HG02938 (cell line): ENCODE measurements at regions not wholly inside any gene's neighbourhood (a gene's known extent, or its start where the extent isn't known, plus 50 kb on each side); places are given as distances from the start of the nearest gene placed in this dataset.
"Not testable (repeated sequence)": the region's sequence is repeated elsewhere in the genome, so short reads cannot be mapped to it uniquely, and the experiment has no call there.

Source experiments
- ATAC-seq: cut with Tn5 transposase; IDR thresholded peaks from one replicate; pipeline ENCODE4 v1.9.1; 2021; ENCODE audit warnings: mild to moderate bottlenecking, moderate library complexity; ENCODE audit not compliant: unreplicated experiment

DNA sequence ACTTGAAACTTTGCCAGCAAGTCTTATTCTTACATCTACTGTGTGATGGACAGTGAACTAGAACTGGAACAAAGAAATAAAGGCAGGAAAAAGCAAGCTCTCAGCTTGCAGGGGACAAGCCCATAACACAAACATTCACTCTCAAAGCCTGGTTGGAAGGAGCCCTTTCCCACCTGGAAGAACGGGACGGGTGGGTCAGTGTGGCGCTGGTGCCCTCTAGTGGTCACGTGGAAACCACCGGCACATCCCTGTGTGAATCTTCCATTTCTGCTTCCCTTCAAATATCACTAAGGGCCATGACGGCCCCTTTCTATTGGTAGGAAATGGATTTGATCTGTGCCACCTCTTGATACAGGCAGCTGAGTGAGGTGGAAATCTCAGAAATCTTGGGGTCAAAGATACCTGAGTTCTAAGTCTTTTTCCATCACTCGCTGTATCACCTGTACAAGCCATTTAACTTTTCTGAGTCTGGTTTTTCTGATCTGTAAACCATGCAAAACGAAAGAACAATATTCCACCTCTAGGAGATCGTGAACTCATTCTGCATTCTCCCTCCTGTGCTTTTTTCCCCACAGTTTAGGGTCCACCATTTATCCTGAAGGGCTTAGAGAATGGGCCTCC, 211.6 kb downstream of the MSX2 start:
- no peak for ATAC-seq

DNA sequence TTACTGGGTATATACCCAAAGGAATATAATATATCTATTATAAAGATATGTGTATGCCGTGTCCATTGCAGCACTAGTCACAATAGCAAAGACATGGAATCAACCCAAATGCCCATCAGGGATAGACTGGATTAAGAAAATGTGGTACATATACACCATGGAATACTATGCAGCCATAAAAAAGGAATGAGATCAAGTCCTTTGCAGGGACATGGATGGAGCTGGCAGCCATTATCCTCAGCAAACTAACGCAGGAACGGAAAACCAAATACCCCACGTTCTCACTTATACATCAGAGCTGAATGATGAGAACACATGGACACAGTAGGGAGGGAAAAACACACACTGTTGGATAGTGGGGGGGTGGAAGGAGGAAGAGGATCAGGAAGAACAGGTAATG, 206.7 kb downstream of the MSX2 start:
- not testable (repeated sequence) for ATAC-seq

DNA sequence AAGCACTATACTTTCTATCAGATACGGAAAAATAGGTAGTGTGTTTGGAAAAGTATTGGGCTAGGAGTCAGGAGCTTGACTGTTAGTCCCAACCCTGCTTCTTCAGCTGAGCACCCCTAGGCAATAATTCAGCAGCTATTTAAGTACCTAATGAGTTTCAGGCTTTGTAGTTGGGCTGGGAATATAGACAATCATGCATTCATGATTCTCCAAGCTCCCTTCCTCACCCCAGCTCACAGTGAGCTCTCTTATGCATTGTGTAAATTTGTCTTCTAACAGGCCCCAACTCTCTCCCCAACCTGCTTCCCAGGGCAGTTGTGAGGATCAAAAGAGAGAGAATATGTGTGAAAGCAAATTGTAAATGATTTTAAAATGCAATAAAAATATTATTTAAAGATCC, 201.2 kb downstream of the MSX2 start:
- no peak for ATAC-seq

DNA sequence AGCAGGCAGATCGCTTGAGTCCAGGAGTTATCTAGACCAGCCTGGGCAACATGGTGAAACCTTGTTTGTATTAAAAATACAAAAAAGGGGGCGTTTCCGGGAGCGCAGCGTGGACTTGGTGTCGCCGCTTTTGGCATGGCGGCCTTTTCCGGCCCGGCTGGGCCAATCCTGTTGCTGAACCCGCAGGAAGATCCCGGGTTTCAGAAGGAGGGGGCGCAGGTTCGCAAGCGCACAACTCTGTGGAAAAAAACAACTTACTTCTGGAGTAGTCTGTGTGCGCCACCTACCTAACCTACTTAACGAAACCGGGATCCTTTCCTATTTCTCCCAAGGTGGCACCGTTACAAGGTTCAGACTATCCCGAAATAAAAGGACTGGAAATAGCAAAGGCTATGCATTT, 198.6 kb downstream of the MSX2 start:
- ATAC-seq = no peak

DNA sequence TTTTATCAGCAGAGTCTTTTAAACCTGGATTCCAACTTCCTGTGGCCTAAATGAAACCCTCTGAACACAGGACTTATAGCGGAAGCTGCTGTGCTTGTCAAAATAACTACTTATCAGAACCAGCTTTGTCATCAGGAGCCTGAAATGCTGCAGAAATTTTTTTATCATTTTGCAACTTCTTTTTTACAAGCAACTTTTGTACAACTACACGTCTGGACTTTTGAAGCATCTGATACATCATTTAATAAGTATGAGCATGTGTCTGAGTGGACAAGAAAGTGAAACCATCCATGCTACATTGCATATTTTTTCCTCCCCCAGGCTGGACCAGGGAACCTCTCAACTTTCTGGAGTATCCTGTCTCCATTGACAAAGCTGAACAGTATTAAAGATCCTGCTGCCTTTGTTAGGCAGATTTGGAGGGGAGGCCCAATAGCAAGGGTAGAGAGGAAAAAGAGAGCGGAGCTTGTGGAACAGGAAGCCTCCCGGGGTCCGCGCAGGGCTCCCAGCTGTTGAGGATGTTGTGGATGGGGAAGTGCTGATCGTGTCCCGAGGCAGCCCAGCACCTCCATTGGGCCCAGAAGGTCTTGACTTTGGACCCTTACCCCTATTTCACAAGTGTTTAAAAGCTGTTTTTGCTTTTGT, 196.6 kb downstream of the MSX2 start:
- ATAC-seq = no peak

DNA sequence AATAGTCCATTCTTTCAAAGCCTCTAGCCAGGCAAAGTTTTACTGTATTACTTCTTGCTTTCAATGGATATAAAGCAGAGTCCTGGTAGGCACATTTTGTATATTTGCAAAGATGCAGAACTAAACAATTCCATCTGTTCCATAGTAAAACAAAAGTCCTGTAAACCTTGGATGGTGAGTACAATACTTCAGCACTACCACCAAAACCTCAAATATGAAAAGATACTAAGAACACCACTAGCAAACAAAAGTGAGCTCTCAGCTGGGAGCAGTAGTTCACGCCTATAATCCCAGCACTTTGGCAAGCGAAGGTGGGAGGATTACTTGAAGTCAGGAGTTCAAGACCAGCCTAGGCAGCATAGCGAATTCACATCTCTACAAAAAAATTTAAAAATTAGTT, 195.0 kb downstream of the MSX2 start:
- ATAC-seq = no peak

DNA sequence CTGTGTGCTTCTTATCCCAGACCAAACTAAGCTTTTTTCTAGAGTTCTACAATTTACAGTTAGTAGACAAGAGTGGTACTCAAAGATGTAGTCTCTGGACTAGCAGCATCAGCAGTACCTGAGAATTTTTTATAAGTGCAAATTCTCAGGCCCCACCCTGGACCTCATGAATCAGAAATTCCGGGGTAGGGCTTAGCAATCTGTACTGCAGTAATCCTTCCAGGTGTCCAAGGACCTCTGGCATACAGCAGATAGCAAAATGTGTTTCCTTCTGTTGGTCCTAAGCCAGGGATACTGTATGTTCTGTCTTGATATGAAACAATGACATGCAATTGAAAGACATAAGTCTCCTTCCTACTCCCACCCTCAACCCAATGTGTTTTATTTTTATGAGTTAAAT, 194.3 kb downstream of the MSX2 start:
- no peak for ATAC-seq

DNA sequence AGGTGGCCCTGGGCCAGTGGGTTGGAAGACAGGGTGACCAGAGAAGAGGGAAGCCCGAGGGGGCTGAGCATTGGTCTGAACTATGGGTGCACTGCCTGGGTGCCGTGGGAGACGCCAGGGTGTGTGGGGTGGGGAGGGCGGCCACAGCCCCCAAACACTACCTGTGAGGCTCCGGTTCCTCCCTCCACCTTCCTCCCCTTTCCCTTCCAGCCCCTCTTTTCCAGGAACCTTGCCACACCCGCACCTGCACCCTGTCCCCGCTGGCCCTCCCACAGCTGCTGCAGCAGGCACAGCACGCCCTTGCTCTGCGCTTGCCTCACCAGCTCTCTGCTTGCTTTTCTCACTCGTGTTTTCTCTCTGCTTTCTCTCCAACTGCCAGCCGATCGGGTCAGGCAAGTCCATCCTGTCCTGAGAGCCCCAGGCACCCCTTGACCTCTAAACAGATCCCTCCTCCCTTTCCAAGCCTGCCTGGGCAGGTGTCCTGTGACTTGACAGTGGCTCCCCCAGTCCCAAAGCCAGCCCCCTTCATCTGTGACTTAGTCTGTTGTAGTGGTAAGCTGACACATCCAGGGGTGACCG, 193.7 kb downstream of the MSX2 start:
- no peak for ATAC-seq

DNA sequence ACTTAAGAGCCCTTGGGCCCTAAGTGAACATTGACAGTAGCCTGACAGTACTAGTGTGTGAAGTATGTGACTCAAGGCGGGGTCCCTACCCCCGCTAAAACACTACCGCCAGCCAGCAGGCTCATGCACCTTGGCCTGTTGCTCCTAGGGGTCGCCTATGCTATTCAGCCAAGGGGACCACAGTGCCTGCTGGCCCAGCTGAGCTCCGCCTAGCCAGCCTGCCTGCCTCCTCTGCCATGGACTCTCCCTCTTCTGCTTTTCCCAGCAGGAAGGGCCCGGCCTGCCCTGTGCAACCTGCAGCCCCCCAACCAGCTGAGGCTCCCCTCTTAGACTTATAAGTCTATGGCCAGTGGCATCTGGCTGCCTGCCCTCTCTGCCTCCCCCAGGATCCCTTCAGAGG, 193.1 kb downstream of the MSX2 start:
- ATAC-seq = not testable (repeated sequence)

DNA sequence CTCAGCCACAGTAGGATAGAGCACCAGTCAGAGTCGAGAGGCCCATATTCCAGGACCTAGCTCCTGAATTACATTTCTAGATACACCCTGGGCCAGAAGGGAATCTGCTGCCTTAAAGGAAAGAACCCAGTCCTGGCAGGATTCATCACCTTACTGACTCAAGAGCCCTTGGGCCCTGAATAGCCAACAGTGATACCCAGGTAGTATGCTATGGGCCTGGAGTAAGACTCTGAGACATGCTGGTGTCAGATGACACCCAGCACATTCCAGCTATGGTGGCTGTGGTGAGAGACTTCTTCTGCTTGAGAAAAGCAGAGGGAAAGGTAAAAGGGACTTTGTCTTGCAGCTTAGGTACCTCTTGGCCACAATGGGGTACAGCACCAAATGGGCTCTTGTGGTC, 192.5 kb downstream of the MSX2 start:
- not testable (repeated sequence) for ATAC-seq

DNA sequence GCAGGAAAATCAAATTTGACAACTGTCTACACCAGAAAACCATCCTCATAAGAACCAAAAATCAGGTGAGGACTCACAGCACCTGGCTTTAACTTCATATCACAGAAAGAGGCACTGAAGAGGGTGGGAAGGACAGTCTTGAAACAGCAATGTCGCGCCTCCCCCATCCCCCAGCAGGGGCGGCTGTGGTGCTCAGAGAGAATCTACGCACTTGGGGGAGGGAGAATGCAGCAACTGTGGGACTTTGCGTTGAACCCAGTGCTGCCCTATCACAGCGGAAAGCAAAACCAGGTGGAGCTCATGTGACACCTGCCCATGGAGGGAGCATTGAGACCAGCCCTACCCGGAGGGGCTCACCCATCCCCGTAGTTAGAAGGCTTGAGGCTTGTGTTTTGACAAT, 191.8 kb downstream of the MSX2 start:
- ATAC-seq = no peak

DNA sequence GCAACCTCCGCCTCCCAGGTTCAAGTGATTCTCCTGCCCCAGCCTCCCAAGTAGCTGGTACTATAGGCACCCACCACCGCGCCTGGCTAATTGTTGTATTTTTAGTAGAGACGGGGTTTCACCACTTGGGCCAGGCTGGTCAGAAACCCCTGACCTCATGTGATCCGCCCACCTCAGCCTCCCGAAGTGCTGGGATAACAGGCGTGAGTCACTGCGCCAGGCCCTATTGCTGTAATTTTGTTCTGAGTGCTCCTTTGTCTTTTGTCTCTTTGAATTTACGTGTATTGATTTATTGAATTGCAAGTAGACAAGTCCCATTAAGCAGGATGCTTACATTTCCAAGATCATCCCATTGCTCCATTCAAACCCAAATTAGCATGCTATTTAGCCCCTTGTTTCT, 186.7 kb downstream of the MSX2 start:
- no peak for ATAC-seq

DNA sequence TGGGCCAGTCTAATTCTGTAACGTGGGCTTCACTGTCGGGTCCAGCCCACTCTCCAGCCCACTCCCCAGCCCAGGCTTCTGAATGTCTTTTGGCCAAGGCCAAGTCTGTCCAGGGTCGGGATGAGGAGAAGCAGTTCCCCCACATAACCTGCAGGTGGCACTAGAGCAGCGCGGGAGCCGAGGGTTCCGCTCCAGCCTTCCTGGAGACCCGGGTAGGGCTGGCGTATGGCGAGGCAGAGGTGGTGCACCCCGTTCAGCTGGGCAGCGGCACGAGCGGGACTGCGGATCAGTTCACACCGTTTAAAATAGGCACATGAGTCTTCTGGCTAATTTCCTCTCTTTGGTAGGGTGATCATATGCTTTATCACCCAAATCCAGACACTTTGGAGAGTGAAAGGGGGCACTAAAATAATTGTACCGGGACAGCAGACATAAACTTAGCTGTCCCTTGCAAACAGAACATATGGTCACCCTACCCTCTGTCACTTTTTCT, 185.9 kb downstream of the MSX2 start:
- ATAC-seq = peak; percentile 77

DNA sequence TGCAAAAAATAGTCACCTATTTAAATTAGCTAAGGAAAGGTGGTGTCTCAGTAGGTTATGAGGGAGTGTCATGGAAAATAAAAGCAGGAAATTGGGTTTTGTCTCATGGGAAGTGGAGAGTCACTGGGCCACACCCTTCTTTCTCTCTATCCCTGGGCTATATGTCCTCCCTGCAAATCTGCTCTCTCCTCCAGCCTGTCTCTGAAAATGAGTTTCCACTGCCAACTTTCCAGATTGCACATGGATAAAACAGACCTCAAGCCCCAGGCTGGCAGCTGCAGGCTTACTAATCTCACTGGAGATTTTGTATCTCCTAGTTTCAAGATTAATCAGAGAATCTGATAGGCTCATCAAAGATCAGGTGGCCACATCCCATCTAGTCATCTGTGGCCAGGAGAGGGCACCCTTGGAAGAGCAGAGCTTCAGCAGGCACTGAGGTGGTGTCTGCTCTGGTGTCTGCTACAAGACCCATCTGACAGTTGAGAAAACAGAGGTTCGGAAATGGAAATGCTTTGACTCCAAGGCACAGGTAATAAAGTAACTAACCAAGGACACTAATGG, 178.9 kb downstream of the MSX2 start:
- ATAC-seq = no peak

DNA sequence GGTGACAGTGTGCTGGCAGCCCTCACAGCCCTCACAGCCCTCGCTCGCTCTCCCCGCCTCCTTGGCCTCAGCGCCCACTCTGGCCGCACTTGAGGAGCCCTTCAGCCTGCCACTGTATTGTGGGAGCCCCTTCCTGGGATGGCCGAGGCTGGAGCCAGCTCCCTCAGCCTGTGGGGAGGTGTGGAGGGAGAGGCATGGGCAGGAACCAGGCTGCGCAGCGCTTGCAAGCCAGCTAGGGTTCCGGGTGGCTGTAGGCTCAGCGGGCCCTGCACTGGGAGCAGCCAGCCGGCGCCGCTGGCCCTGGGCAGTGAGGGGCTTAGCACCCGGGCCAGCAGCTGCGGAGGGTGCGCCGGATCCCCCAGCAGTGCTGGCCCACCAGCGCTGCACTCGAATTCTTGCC, 177.0 kb downstream of the MSX2 start:
- no peak for ATAC-seq

DNA sequence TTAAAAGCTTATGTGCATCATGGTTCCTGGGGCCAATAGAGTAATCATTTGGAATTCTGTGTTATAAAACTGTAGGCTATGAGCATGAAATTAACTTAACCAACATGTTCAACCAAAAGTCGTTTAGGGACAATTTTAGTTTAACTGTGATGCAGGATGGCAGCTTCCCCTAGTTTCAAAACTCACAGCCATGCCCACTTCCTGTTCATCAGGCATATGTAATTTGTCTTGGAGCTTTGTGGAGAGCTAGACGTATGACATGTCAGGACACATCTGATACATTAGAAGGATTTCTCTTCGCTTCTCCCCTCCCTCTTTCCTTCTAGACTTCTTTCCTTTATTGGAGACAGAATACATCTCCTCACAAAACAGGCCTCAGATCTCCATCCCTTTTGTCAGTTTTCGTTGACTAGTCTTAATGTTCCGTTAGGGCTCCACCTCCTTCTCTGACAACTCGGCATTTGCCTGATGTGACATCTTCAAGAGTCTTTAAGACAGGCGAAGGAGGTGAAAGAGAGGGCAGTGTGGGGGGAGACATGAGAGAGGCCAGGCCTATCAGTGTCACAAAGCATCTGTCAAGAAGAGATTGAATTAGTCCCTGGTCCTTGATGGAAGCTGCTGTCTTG, 176.0 kb downstream of the MSX2 start:
- ATAC-seq = no peak

DNA sequence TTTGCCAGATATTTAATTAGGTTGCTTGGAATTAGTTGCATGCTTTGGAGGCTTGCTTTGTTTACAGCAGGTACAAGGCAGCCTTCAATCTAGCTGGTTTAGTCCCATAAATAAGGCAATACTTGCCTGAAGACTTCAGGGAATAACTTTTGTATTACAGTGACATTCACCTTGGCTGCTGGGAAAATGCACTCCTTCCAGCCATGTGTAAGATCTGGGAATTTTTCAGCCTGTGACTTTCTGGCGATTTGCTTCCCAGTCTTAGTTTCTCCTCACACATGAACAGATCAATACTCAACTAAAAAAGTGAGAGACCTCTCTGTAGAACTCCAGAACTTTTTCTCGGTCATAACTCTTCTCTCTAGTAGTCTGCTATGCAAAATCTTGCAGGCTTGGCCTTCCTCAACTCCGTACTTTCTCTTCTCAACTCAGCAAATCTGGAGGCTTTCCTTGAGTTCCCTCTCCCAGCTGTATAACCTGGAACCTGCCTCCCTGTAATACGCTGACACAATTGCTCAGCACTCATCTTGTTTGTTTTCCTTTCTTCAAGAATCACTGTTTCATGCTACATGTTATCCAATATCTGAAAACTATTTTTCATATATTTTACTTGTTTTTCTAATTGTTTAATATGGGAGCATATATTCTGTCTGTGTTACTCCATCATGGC, 173.0 kb downstream of the MSX2 start:
- no peak for ATAC-seq

DNA sequence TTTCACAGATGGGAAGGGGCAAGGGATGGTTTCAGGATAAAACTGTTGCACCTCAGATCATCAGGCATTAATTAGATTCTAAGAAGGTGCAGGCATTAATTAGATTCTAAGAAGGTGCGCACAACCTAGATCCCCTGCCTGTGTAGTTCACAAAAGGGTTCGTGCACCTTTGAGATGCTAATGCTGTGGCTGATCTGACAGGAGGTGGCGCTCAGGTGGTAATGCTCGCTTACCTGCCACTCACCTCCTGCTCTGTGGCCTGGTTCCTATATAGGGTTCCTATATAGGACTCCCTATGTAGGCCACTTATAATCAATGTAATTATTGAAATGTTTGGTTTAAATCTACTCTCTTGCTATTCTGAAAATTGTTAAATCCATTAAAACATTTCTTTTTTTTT, 171.0 kb downstream of the MSX2 start:
- ATAC-seq = no peak

DNA sequence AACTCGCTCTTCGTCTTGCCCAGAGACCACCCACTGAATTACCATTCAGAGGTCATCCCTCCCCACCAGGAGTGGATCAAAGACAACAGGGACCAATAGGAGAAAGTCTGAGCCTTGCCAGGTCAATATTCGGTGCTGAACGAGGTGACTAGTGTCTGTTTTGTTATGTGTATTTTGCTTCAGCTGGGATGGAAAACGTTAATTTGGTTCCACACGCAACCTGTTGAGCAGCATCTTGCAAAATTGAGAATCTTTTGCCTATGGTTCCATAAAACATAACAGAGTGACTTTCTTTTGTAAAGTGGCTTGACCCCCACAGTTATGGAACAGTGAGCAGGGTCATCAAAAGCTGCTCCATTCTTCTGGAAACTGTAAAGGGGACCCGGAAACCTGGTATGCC, 168.4 kb downstream of the MSX2 start:
- no peak for ATAC-seq

DNA sequence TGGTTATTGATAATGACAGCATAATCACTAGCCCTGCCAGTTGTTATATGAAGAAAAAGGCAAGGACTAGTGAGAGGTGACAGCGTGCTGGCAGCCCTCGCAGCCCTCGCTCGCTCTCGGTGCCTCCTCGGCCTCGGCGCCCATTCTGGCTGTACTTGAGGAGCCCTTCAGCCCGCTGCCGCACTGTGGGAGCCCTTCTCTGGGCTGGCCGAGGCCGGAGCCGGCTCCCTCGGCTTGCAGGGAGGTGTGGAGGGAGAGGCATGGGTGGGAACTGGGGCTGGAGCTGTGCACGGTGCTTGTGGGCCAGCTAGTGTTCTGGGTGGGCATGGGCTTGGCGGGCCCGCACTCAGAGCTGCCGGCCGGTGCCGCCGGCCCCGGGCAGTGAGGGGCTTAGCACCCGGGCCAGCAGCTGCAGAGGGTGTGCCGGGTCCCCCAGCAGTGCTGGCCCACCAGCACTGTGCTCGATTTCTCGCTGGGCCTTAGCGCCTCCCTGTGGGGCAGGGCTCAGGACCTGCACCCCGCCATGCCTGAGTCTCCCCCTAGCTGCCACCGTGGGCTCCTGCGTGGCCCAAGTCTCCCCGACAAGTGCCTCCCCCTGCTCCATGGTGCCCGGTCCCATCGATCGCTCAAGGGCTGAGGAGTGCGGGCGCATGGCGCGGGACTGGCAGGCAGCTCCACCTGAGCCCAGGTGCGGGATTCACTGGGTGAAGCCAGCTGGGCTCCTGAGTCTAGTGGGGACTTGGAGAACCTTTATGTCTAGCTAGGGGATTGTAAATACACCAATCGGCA, 156.2 kb downstream of the MSX2 start:
- not testable (repeated sequence) for ATAC-seq
